Activated CD4-positive, alpha-beta T cell treated with anti-CD3 and anti-CD28 coated beads for 48 hours (primary cell): ENCODE measurements at regions not wholly inside any gene's neighbourhood (a gene's known extent, or its start where the extent isn't known, plus 50 kb on each side); places are given as distances from the start of the nearest gene placed in this dataset.

Experiments used
- DNase-seq: peaks from one replicate; pipeline ENCODE4 v3.0.0-alpha.2; 2020

DNA sequence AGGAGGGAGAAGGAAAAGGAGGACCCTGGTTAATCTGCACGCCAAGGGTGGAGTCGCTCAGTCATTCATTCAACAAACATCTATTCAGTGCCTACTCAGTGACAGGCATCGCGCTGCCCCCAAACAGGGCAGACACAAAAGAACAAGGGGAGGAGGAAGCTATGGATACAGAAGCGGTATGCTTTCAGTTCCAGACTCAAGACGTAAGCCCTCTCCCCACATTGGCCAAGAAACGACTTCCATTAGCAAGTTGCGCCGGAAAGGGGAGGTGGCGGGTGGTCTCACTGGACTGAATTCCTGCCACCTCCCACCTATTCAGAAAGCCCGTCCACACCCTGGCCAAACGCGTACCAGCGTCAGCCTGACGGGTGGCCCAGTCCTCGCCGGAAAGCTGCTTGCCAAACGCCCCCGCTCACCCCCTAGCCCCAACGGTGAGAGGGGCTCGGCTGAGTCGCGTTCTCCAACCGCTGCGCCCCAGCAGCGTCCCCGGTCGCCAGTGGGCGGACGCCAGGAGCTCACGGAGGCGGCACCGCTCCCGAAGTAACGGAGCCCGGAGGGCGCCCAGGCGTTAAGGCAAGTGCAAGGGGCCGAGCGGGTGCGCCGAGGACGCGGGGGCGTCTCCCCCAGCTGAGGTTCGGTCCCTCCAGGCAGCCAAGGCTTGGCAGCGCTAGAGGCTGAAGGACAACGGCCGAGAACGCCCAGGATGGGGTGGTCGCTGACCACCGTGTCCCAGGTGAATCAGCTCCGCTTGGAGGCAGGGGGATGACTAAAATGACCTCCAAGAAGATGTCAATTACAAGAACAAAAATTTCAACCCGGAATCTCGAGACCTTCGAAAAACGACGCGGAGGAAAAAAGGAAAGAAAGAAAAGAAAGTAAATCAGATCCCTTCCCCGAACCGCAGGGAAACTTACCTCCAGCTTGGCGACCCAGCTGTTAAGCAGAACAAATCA, 470.7 kb downstream of the SOX9 start:
- peak; percentile 10 for DNase-seq

DNA sequence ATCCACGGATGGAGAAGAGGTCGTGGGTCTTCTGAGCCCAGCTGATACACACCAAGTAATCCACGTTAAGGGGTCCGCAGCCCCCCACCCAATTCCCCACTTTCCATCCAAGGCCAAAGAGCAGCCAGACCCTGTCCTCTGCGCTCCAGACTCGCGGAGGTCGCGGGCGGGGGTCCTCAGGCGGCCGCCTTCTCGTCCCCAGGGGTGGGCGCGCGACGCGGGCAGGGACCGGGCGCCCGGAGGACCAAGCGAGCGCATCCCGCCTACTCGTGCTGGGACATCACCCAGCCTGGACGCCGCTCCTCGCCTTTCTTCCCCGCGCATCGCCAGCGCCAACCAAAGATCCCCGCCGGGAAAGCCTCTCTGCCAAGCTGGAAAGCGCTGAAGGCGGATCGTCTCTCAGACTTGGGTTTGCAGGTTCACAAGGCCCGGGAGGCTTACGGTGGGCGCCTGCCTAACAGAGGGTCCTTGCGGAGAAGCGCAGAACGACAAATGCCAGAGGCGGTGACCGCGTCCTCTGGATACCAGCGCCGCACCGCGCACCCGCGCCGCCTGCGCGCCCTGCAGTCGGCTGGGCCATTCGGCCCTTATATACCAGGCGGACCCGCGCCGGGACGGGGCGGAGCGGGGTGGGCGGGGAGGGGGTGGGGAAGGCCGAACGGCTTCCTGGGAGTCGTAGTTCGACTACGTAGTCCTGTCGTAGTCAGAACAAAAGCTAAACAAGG, 471.6 kb downstream of the SOX9 start:
- DNase-seq: peak; percentile 67

DNA sequence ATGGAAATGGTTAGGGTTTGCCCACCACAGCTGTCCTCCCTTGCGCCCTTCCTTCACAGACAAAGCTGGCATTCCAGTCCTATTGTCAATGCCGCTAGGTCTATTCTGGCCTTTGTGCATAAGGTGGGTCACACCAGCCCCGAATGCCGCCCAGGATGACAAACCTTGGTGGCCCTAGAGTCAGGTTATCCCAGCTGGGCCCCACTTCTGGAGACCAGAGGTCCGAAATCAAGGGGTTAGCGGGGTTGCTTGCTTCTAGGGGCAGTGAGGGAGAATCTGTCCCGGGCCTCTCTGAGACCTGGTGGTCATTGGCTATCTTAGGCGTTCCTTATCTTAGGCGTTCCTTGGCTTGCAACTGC, 472.1 kb downstream of the SOX9 start:
- DNase-seq: no peak

DNA sequence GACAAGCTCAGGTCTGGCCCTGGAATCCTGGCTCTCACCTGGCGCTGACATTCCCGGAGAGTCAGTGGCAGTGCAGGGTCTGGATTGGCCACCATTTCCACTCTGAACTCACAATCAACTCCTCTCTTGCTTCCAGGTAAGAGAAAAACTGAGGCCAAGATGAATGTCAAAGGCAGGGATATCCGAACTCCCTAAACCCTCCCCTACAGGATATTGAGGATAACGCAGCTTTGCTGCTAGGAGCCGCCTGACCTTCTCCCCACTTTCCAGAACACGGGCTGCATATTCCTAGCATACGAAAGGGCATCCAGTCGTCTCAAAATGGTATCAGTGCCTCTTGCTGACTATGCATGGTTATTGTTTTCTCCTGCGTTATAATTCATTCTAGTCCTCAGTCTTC, 473.4 kb downstream of the SOX9 start:
- DNase-seq: no peak
